GM23338 (cell line): ENCODE measurements at regions not wholly inside any gene's neighbourhood (a gene's known extent, or its start where the extent isn't known, plus 50 kb on each side); places are given as distances from the start of the nearest gene placed in this dataset.

Source experiments
- CREB1 ChIP-seq: fragments of 250-450 bp; sonication (Bioruptor Pico); IDR thresholded peaks from 2 replicates; pipeline ENCODE4 v1.5.0; 2020; ENCODE audit warnings: low read depth, mild to moderate bottlenecking, moderate library complexity
- EZH2 ChIP-seq: fragments of 200-600 bp; sonication (generic); IDR thresholded peaks from one replicate; pipeline ENCODE4 v1.8.0; 2017; ENCODE audit warnings: antibody characterized with exemption, mild to moderate bottlenecking, low read depth; ENCODE audit not compliant: unreplicated experiment
- EZH2phosphoT487 ChIP-seq: fragments of 200-600 bp; sonication (generic); IDR thresholded peaks from one replicate; pipeline ENCODE4 v1.8.1; 2018; ENCODE audit warnings: antibody characterized with exemption; ENCODE audit not compliant: unreplicated experiment
- JUNB ChIP-seq: IDR thresholded peaks from one replicate; pipeline ENCODE4 v1.6.1; 2016; ENCODE audit warnings: antibody characterized with exemption; ENCODE audit not compliant: unreplicated experiment
- NANOG ChIP-seq: IDR thresholded peaks from 2 replicates; pipeline ENCODE4 v1.6.1; 2016; ENCODE audit warnings: antibody characterized with exemption, borderline replicate concordance
- POLR2AphosphoS5 ChIP-seq: IDR thresholded peaks from 2 replicates; pipeline ENCODE4 v1.6.1; 2016; ENCODE audit warnings: antibody characterized with exemption, low read depth
- STAT1 ChIP-seq: IDR thresholded peaks from one replicate; pipeline ENCODE4 v1.6.1; 2016; ENCODE audit warnings: antibody characterized with exemption; ENCODE audit not compliant: unreplicated experiment
- ZNF114 ChIP-seq: fragments of 250-450 bp; sonication (Bioruptor Pico); IDR thresholded peaks from 2 replicates; pipeline ENCODE4 v1.5.0; 2020; ENCODE audit warnings: mild to moderate bottlenecking, moderate library complexity
- ZNF331 ChIP-seq: fragments of 250-450 bp; sonication (Bioruptor Pico); IDR thresholded peaks from 2 replicates; pipeline ENCODE4 v1.5.0; 2020; ENCODE audit warnings: low read depth, mild to moderate bottlenecking, moderate library complexity
- TF ChIP-seq, protein P1 (sequence below): fragments of 250-450 bp; sonication (Bioruptor Pico); IDR thresholded peaks from 2 replicates; pipeline ENCODE4 v1.5.0; 2020; ENCODE audit warnings: mild to moderate bottlenecking, moderate library complexity
- TF ChIP-seq, protein P2 (sequence below), 2 experiments: fragments of 200-600 bp in 1 of 2; sonication (generic) in 1 of 2; conservative IDR thresholded peaks; 2 replicates each; pipeline versions ENCODE4 v1.5.1 to v1.6.1; 2016 to 2017; ENCODE audit warnings: antibody characterized with exemption in 2 of 2, low read depth in 2 of 2, mild to moderate bottlenecking in 2 of 2, moderate library complexity in 1 of 2
- TF ChIP-seq, protein P3 (sequence below): IDR thresholded peaks from 2 replicates; pipeline ENCODE4 v1.6.1; 2016; ENCODE audit warnings: antibody characterized with exemption

DNA sequence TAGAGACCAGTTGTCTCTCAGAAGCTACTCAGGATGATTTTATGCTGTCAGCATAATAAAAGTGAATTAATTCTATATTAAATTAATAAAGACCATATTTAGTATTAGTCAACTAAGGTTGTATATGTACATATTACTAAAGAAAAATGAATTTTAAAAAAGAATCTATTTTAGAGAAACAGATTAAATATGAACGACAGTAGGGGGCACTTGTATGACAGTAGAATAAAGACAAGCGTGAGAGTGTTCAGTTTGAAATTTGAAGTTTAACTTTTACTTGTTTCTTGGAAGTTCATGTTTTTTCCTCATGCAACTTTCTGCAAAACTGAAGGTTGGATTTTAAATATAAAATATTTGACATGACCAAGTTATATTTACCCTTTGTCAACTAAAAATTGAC, 67.9 kb upstream of the MACF1 start (continued):
- TF ChIP-seq, protein P1, sequence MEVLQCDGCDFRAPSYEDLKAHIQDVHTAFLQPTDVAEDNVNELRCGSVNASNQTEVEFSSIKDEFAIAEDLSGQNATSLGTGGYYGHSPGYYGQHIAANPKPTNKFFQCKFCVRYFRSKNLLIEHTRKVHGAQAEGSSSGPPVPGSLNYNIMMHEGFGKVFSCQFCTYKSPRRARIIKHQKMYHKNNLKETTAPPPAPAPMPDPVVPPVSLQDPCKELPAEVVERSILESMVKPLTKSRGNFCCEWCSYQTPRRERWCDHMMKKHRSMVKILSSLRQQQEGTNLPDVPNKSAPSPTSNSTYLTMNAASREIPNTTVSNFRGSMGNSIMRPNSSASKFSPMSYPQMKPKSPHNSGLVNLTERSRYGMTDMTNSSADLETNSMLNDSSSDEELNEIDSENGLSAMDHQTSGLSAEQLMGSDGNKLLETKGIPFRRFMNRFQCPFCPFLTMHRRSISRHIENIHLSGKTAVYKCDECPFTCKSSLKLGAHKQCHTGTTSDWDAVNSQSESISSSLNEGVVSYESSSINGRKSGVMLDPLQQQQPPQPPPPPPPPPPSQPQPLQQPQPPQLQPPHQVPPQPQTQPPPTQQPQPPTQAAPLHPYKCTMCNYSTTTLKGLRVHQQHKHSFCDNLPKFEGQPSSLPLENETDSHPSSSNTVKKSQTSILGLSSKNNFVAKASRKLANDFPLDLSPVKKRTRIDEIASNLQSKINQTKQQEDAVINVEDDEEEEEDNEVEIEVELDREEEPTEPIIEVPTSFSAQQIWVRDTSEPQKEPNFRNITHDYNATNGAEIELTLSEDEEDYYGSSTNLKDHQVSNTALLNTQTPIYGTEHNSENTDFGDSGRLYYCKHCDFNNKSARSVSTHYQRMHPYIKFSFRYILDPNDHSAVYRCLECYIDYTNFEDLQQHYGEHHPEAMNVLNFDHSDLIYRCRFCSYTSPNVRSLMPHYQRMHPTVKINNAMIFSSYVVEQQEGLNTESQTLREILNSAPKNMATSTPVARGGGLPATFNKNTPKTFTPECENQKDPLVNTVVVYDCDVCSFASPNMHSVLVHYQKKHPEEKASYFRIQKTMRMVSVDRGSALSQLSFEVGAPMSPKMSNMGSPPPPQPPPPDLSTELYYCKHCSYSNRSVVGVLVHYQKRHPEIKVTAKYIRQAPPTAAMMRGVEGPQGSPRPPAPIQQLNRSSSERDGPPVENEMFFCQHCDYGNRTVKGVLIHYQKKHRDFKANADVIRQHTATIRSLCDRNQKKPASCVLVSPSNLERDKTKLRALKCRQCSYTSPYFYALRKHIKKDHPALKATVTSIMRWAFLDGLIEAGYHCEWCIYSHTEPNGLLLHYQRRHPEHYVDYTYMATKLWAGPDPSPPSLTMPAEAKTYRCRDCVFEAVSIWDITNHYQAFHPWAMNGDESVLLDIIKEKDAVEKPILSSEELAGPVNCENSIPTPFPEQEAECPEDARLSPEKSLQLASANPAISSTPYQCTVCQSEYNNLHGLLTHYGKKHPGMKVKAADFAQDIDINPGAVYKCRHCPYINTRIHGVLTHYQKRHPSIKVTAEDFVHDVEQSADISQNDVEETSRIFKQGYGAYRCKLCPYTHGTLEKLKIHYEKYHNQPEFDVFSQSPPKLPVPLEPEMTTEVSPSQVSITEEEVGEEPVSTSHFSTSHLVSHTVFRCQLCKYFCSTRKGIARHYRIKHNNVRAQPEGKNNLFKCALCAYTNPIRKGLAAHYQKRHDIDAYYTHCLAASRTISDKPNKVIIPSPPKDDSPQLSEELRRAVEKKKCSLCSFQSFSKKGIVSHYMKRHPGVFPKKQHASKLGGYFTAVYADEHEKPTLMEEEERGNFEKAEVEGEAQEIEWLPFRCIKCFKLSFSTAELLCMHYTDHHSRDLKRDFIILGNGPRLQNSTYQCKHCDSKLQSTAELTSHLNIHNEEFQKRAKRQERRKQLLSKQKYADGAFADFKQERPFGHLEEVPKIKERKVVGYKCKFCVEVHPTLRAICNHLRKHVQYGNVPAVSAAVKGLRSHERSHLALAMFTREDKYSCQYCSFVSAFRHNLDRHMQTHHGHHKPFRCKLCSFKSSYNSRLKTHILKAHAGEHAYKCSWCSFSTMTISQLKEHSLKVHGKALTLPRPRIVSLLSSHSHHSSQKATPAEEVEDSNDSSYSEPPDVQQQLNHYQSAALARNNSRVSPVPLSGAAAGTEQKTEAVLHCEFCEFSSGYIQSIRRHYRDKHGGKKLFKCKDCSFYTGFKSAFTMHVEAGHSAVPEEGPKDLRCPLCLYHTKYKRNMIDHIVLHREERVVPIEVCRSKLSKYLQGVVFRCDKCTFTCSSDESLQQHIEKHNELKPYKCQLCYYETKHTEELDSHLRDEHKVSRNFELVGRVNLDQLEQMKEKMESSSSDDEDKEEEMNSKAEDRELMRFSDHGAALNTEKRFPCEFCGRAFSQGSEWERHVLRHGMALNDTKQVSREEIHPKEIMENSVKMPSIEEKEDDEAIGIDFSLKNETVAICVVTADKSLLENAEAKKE (CRISPR knock-in tag): no peak
- TF ChIP-seq ZNF331 (no peak), JUNB (no peak), STAT1 (no peak), EZH2phosphoT487 (no peak), NANOG (no peak), ZNF114 (CRISPR knock-in tag) (no peak), CREB1 (CRISPR knock-in tag) (no peak), EZH2 (no peak), POLR2AphosphoS5 (no peak)
- TF ChIP-seq, protein P2, sequence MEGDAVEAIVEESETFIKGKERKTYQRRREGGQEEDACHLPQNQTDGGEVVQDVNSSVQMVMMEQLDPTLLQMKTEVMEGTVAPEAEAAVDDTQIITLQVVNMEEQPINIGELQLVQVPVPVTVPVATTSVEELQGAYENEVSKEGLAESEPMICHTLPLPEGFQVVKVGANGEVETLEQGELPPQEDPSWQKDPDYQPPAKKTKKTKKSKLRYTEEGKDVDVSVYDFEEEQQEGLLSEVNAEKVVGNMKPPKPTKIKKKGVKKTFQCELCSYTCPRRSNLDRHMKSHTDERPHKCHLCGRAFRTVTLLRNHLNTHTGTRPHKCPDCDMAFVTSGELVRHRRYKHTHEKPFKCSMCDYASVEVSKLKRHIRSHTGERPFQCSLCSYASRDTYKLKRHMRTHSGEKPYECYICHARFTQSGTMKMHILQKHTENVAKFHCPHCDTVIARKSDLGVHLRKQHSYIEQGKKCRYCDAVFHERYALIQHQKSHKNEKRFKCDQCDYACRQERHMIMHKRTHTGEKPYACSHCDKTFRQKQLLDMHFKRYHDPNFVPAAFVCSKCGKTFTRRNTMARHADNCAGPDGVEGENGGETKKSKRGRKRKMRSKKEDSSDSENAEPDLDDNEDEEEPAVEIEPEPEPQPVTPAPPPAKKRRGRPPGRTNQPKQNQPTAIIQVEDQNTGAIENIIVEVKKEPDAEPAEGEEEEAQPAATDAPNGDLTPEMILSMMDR (conservative IDR thresholded peaks at IDR 0.05; ENCODE audit: low read depth in 2 of 2): no peak
- TF ChIP-seq, protein P3, sequence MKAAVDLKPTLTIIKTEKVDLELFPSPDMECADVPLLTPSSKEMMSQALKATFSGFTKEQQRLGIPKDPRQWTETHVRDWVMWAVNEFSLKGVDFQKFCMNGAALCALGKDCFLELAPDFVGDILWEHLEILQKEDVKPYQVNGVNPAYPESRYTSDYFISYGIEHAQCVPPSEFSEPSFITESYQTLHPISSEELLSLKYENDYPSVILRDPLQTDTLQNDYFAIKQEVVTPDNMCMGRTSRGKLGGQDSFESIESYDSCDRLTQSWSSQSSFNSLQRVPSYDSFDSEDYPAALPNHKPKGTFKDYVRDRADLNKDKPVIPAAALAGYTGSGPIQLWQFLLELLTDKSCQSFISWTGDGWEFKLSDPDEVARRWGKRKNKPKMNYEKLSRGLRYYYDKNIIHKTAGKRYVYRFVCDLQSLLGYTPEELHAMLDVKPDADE: no peak
